ENCODE measurements at regions not wholly inside any gene's neighbourhood (a gene's known extent, or its start where the extent isn't known, plus 50 kb on each side); places are given as distances from the start of the nearest gene placed in this dataset.

- TF ChIP-seq CTCF (IDR thresholded peaks at IDR 0.05): no peak
- no peak for TF ChIP-seq POLR2A (IDR thresholded peaks at IDR 0.05)
Observed at GRCh38 chr7:108643136-108643535, 73.5 kb downstream of the DNAJB9 start.
